MG63 (cell line): ENCODE measurements at regions not wholly inside any gene's neighbourhood (a gene's known extent, or its start where the extent isn't known, plus 50 kb on each side); places are given as distances from the start of the nearest gene placed in this dataset.
A peak's percentile ranks its signal among the peaks of the same experiment; 100 is the strongest.

Experiments used
- DNase-seq: peaks from one replicate; pipeline ENCODE4 v3.0.0-alpha.2; 2020
- H3K27me3 ChIP-seq: fragments of 250-450 bp; sonication (Bioruptor Pico); 2 replicates; pipeline ENCODE4 v1.5.1; 2020; ENCODE audit warnings: mild to moderate bottlenecking, moderate library complexity
- H3K36me3 ChIP-seq: fragments of 250-450 bp; sonication (Bioruptor Pico); 2 replicates; pipeline ENCODE4 v1.5.1; 2020; ENCODE audit warnings: mild to moderate bottlenecking, moderate library complexity
- H3K4me3 ChIP-seq: fragments of 250-450 bp; sonication (Bioruptor Pico); 2 replicates; pipeline ENCODE4 v1.5.1; 2020; ENCODE audit warnings: mild to moderate bottlenecking, moderate library complexity
- H3K9me3 ChIP-seq: fragments of 250-450 bp; sonication (Bioruptor Pico); 2 replicates; pipeline ENCODE4 v1.5.1; 2020; ENCODE audit warnings: mild to moderate bottlenecking, moderate library complexity

DNA sequence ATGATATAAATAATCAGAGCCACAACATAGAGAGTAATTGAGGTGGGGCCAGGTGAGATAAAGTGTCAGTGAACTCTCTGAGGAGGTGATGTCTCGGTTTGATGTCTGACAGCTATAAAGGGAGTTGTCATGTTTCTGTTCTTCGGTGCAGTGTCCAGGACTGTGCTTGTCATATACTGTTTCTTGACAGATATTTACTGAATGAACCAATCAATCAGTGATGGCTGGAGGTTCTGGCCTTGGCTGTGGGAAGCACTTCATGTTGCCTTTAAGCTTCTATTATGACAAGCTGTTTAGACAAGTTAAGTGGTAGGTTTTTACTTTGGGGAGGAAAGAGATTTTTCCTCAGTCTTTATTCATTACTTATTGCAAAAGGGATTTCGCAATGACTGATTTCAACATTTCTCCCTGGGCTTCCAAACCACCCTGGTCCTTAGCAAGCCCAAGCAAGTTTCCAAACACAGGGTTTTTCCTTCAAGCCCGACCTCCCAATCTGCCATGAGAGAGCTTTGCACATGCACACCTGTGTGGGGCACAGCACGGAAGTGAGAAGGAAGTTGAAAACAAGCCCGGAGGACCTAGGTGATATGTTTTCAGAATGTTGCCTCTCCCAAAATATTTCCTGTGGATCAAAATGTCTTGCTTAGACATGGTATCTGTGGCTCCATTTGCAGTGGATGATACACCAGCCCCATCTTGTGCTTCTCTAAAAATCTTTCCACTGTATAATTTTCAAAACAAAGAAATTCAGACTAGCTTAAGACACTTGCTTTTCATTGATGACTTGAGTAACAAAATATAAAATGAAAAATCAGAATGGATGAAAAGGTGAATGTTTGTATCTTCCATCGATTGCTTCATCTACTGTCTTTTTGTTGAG, 567.3 kb upstream of the BTBD3 start:
- Histone ChIP-seq H3K36me3 (no peaks in the 10 kb centered on the region), H3K9me3 (no peaks in the 10 kb centered on the region; the same call in 1 of the 2 replicates), H3K4me3 (no peak overlapping the region), H3K27me3 (no peaks in the 10 kb centered on the region)
- DNase-seq = no peak

DNA sequence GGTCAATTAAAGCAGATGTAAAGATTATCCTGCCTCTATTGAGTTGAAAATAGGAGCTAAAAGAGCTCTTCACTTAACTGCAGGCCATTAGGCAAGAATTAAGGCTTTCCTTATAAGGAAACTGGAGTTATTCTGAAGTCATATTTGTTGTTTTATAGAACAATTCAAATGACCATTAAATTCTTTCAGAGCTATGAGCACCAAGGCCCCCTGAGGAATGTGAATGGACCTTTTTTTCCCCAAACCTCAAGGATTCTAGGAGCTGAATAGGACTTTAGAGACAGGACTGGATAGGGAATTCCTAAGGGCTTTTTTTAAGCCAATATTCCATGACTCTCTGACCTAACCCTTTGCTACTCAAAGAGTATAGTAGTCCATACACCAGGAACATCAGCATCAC, 565.7 kb upstream of the BTBD3 start:
- Histone ChIP-seq H3K4me3 (no peak overlapping the region), H3K27me3 (no peaks in the 10 kb centered on the region), H3K36me3 (no peaks in the 10 kb centered on the region), H3K9me3 (no peaks in the 10 kb centered on the region; the same call in 1 of the 2 replicates)
- DNase-seq = no peak

DNA sequence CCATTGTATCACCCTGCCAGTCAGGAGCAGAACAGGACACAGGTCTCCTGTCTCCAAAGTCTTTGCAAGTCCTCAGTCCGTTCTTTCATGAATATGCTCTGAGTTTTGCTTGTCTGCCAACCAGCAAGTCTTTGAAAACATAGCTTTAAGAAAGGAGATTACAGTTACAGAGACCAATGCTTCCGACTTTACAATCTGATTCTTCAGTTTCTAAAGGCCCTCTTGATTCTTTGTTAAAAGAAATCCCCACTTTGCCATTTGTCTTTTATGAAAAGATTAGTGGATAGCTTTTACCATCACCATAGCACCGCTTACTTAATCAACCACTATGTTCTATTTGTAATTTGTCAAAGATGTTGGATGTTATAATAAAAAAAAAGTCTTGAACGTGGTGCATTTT, 562.8 kb upstream of the BTBD3 start:
- Histone ChIP-seq H3K36me3 (no peaks in the 10 kb centered on the region), H3K9me3 (no peaks in the 10 kb centered on the region), H3K27me3 (no peaks in the 10 kb centered on the region), H3K4me3 (no peak overlapping the region)
- no peak for DNase-seq

DNA sequence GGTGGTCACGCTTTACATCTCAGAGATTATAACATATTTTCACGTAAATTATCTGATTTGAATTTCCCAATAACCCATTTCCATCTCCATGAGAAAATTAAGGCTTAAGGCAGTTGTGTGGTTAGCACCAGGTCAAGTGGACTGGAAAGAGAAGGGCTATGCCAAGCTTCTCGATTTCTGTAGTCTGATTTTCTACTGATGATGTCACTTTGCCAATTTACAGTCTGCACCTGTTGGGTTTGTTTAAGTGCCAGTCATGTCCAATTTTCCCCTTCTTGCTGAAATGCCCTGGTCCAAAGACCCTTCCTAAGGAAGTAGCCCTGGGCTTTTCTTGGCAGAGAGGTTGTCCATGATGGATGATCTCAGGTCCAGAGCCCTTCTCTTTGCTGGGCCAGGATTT, 562.3 kb upstream of the BTBD3 start:
- Histone ChIP-seq H3K27me3 (no peaks in the 10 kb centered on the region), H3K4me3 (no peak overlapping the region), H3K9me3 (no peaks in the 10 kb centered on the region), H3K36me3 (no peaks in the 10 kb centered on the region)
- no peak for DNase-seq

DNA sequence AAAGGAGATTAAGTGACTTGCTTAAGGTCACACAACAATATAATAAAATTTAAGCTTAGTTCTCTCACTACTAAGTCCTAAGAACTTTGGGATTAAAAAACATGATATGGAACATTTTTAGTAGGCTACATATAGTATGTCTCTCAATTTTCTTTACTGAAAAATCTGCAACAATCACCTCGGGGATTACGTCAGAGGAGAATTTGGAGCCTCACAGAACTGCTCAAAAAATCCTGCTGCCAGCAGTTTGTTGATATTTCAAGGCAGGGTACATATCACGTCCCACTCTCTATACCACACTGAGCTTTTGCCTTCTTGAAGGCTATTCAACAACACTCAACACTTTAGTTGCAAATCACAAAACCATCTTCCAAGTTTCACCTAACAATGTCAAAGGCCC, 561.6 kb upstream of the BTBD3 start:
- no peak for DNase-seq
- Histone ChIP-seq H3K36me3 (no peaks in the 10 kb centered on the region), H3K9me3 (no peaks in the 10 kb centered on the region), H3K27me3 (no peaks in the 10 kb centered on the region), H3K4me3 (no peak overlapping the region)

DNA sequence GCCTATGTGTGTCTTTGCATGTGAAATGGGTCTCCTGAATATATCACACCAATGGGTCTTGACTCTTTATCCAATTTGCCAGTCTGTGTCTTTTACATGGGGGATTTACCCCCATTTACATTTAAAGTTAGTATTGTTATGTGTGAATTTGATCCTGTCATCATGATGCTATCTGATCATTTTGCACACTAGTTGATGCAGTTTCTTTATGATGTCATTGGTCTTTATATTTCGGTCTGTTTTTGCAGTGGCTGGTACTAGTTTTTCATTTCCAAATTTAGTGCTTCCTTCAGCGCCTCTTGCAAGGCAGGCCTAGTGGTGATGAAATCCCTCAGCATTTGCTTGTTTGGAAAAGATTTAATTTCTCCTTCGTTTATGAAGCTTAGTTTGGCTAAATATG, 555.2 kb upstream of the BTBD3 start:
- DNase-seq = no peak
- Histone ChIP-seq H3K9me3 (no peaks in the 10 kb centered on the region), H3K36me3 (no peaks in the 10 kb centered on the region), H3K4me3 (no peak overlapping the region), H3K27me3 (no peaks in the 10 kb centered on the region)

DNA sequence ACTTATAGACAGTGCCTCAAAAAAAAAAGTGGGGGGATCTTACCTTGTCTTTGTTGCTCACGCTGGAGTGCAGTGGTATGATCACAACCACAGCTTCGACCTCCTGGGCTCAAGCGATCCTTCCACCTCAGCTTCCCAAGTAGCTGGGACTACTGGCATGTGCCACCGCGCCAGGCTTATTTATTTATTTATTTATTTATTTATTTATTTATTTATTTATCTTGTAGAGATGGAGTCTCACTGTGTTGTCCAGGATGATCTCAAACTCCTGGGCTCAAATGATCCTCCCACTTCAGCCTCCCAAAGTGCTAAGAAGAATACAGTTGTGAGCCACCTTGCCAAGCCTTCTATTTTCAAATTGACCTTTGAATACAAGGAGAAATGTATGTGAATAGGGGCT, 553.0 kb upstream of the BTBD3 start:
- DNase-seq = no peak
- H3K9me3 ChIP-seq = no peaks in the 10 kb centered on the region
- H3K4me3 ChIP-seq = no peak overlapping the region
- H3K36me3 ChIP-seq = no peaks in the 10 kb centered on the region
- H3K27me3 ChIP-seq = no peaks in the 10 kb centered on the region

DNA sequence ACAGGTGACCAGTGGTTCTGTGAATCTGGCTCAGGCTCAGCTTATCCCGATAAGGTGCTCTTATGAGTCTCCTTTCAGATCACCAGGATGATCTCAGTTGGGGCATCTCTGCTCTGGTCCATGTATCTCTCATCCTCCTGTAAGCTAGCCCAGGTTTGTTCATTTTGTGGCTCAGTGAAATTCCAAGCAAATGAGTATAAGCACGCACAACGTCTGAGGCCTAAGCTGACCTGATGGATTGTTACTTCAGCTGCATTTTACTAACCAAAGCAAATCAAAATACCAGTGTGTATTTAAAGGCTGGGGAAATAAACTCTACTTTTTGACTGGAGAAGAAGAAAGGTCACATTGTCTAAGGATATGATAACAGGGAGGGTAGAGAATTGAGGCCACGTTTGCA, 551.0 kb upstream of the BTBD3 start:
- Histone ChIP-seq H3K9me3 (no peaks in the 10 kb centered on the region), H3K36me3 (no peaks in the 10 kb centered on the region), H3K27me3 (no peaks in the 10 kb centered on the region), H3K4me3 (no peak overlapping the region)
- no peak for DNase-seq

DNA sequence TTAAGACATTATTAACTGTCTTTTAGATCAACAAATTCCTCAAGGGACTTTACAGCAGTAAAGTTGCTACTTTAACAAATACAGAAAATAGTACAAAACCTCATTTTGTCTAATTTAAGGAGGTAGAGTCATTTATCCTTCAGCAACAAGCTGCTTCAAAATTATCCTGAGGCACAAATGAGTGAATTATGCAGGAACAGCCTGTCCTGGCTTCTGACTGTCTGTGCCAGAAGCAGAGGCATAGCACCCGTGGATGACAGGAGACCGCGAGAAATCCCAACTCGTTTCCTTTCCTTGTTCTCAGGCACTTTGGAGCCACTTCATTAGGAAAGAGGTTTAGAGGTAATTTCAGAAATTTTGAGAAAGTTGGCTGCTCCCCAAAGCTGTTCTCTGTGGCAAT, 549.2 kb upstream of the BTBD3 start:
- DNase-seq = no peak
- Histone ChIP-seq H3K9me3 (no peaks in the 10 kb centered on the region), H3K4me3 (no peak overlapping the region), H3K36me3 (no peaks in the 10 kb centered on the region), H3K27me3 (no peaks in the 10 kb centered on the region)

DNA sequence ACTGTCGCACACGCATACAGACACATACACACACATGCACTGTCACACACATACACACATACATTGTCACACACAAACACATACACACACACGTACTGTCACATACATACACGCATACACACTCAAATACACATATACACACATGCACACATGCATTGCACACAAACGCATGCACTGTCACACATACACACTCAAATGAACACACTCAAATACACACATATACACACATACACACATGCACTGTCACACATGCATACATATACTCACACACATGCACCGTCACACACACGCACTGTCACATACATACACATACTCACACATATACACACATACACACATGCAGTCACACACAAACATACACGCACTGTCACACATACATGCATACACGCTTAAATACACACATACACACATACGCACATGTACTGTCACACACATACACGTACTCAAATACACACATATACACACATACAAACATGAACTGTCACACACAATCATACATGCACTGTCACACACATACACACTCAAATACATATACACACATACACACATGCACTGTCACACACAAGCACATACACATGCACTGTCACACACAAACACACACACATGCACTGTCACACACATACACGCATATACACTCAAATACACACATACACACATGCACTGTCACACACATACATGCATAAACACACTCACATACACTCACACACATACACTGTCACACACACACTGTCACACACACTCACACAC, 548.6 kb upstream of the BTBD3 start:
- Histone ChIP-seq H3K9me3 (no peaks in the 10 kb centered on the region), H3K27me3 (no peaks in the 10 kb centered on the region), H3K36me3 (no peaks in the 10 kb centered on the region), H3K4me3 (no peak overlapping the region)
- no peak for DNase-seq

DNA sequence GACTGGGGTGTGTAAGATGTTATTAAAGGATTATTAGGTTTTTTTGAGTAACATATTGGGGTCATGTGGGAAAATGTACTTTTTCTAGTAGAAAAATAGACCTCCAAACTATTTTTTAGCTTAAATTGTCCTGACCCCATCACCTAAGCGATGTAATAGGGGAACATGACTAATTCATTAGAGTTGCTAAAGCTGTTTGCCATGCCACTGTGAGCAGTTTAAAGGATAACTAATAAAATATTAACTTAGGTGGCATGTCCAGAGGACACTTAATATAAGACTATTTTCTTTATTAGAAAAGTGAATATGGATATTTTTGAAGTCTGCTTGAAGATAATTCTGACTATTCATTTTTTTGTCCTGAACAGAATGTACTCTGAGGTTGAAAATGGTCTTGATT, 545.9 kb upstream of the BTBD3 start:
- Histone ChIP-seq H3K9me3 (no peaks in the 10 kb centered on the region), H3K27me3 (no peaks in the 10 kb centered on the region), H3K4me3 (no peak overlapping the region), H3K36me3 (no peaks in the 10 kb centered on the region)
- no peak for DNase-seq

DNA sequence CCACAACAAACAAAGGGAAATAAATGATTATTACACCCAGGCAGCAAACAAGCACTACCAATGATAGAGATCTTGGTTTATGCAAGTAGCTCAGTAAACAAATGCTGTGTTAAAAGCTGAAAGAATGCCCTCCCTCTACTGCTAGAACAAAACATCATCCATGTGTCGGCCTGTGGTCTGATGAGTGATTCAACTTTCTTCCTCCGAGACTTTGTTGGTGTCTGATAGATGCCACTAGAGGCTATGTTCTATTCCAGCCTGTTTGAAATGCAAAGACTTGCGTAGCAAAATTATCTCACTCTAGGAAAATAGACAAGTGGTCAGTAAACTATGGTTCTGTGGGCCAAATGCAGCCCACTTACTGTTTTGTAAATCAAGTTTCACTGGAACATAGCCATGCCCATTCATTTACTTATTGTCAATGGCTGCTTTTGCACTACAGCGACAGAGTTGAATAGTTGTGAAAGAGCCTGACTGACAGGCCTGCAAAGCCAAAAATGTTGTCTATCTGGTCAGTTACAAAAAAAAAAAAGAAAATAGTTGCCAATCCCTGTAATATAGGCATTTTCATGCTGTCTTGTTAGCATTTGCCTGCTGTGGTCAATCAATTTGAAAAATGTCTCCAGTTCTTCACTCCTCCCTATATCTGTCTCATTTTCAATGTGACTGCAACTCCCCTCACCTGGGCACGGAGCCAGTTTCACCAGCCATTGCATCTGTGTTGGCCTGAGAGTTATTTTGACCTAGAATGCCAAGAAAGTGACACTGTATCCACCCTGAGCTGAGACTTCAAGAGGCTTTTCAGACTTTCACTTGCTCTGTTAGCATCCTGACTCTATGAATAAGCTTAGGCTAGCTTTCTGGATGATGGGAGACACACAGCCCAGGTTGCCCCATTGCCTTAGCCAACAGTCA, 544.6 kb upstream of the BTBD3 start:
- DNase-seq = no peak

DNA sequence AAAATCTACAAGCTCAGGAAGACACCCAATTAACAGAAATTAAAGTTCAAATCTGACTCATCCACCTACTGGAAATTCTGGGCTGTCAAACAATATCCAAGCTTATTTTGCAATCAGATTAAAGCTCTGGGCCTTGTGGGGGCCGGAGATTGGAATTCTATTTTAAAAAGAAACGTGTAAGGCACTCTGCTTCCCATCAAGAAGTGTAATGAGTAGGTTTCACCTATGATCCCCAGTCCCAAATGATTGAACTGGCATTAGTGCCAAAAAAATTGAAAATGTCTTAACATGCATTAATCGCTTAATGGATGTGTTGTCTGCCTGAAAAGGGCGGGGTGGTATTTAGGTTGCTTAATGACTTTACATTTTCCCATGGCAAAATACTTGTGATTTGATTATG, 542.4 kb upstream of the BTBD3 start:
- no peaks in the 10 kb centered on the region for H3K27me3 ChIP-seq
- DNase-seq = no peak

More for the DNA sequence above, 544.6 kb upstream of the BTBD3 start:
- no peaks in the 10 kb centered on the region for H3K36me3 ChIP-seq
- H3K27me3 ChIP-seq = no peaks in the 10 kb centered on the region
- H3K4me3 ChIP-seq = no peak overlapping the region
- no peaks in the 10 kb centered on the region for H3K9me3 ChIP-seq

DNA sequence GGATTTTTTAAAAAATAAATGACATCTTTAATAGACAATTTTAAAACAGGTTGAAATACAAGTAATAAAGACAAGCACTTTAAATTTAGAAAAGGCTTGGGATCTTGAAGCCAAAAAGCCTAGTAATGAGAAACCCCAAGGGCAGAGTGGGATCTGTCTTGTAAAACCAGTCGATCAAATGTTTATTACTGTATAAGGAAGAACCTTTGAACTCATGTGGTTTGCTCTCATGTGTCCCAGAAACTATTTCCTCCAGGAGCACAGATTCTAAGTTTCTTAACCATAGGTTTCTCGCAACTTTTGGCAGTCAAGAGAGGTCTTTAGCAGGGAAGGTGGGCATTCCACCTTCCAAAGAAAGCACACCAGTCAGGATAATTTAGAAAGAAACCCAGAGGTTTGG, 541.7 kb upstream of the BTBD3 start:
- no peaks in the 10 kb centered on the region for H3K27me3 ChIP-seq
- H3K9me3 ChIP-seq = no peaks in the 10 kb centered on the region
- DNase-seq = no peak
- no peak overlapping the region for H3K4me3 ChIP-seq
- H3K36me3 ChIP-seq = no peaks in the 10 kb centered on the region

More for the DNA sequence above, 542.4 kb upstream of the BTBD3 start:
- Histone ChIP-seq H3K9me3 (no peaks in the 10 kb centered on the region), H3K4me3 (no peak overlapping the region), H3K36me3 (no peaks in the 10 kb centered on the region)

DNA sequence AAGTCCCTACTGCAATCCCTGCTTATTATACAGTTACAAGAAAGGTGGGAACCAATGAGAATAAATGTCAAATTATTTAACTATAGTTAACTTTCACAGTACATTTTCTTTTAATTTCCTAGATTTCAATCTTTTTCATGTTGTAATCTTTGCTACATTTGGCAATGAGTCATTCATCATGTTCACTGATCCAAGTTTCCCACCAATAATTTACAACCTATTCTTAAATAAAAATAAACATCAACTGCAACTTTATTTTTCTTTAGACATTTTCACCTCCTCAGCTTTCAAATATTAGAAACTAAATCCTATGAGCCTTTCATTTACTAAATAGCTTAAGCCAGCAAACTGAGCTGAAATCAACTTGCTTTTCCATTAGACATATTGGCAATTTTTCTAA, 541.3 kb upstream of the BTBD3 start:
- H3K4me3 ChIP-seq = no peak overlapping the region
- H3K9me3 ChIP-seq = no peaks in the 10 kb centered on the region
- H3K27me3 ChIP-seq = no peaks in the 10 kb centered on the region
- DNase-seq = no peak
- H3K36me3 ChIP-seq = no peaks in the 10 kb centered on the region

DNA sequence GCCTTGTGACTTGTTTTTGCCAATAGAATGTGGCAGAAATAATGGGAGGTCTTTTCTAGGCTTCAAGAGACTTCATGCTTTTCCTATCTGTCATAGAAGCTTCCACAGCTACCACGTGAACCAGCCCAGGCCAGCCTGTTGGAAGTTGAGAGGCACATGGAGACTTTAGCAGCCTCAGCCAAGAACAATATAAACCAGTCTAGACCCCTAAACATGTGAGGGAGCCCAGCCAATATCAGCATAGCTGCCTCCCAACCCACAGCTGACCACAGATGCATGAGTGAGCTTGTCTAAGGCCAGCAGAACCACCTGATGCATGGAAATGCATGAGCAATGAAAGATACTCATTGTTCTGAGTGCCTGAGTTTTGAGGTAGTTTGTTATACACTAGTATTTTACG, 540.7 kb upstream of the BTBD3 start:
- Histone ChIP-seq H3K27me3 (no peaks in the 10 kb centered on the region), H3K4me3 (no peak overlapping the region), H3K9me3 (no peaks in the 10 kb centered on the region), H3K36me3 (no peaks in the 10 kb centered on the region)
- peak; percentile 27 for DNase-seq

DNA sequence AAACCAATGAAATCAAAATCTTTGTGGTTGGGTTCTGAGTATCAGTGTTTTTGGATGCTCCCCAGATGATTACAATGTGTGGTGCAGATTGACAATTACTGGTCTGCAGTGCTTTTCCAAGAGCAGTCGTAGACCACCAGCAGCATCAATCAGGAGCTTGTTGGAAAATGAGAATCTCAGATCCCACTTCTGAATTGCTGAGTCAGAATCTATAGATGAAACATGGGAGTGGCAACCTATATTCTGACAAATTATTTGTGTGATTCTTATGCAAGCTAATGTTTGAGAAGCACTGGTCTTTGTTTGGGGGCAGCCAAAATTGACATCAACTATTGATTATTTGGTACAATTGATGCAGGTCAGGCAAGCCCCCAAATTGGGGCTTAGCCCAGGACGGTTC, 539.9 kb upstream of the BTBD3 start:
- no peak overlapping the region for H3K4me3 ChIP-seq
- DNase-seq = no peak
- no peaks in the 10 kb centered on the region for H3K9me3 ChIP-seq
- H3K27me3 ChIP-seq = no peaks in the 10 kb centered on the region
- H3K36me3 ChIP-seq = no peaks in the 10 kb centered on the region
